ENCODE measurements at regions not wholly inside any gene's neighbourhood (a gene's known extent, or its start where the extent isn't known, plus 50 kb on each side); places are given as distances from the start of the nearest gene placed in this dataset.

DNA sequence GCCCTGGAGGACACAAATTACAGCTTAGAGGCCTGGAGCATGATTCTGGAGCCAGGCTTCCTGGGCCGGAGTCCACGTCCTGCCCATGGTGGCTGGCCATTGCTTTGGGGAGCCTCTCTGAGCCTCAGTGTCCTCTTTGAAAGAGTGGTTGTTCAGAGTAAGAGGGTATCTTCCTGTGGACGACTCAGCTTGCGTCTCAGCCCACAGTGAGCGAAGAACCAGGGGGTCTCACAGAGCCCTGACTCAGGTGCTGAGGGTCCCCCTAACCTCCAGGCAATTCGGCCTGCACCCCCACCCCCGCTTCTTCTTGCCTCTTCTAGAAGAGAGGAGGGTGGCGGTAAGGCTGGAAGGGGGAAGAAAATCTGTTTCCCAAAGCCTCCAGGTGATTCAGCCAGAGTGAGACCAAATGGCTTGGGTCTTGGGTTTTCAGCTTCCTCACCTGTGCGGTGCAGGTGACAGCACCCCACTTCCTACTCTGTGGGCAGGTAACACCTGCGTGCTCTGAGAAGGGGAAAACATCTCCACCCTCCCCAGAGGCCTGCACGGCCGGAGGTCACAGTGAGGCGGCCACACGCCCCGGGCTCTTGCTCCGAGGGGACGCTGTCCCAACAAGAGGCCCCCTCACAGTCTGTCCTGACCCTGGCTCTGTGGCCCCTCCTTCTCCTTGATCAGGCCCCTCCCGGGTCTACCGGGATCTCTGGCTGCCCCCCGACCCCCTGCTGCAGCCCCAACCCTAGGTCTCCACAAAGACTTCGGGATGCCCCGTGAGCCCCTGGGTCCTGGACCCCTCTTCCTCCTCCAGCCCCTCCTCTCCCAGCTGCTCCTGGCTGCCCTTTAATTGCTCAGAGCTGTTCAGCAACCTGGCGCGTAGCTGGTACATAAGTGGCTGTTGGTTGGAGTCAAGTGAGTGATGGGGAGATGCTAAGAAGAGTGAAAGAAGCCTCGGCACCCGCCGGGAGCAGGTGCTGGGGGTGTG is 119.2 kb downstream of the METRNL start:
- no peak for DNase-seq (ENCODE audit: low read depth)
- no peak overlapping the region for H3K4me3 ChIP-seq (ENCODE audit: low read depth, low read length)
- TF ChIP-seq, protein P1, sequence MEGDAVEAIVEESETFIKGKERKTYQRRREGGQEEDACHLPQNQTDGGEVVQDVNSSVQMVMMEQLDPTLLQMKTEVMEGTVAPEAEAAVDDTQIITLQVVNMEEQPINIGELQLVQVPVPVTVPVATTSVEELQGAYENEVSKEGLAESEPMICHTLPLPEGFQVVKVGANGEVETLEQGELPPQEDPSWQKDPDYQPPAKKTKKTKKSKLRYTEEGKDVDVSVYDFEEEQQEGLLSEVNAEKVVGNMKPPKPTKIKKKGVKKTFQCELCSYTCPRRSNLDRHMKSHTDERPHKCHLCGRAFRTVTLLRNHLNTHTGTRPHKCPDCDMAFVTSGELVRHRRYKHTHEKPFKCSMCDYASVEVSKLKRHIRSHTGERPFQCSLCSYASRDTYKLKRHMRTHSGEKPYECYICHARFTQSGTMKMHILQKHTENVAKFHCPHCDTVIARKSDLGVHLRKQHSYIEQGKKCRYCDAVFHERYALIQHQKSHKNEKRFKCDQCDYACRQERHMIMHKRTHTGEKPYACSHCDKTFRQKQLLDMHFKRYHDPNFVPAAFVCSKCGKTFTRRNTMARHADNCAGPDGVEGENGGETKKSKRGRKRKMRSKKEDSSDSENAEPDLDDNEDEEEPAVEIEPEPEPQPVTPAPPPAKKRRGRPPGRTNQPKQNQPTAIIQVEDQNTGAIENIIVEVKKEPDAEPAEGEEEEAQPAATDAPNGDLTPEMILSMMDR (IDR thresholded peaks at IDR 0.05; ENCODE audit: insufficient read depth, low read depth, low read length): no peak

GRCh38 chr17:83199500-83200201 is 120.2 kb downstream of the METRNL start:
- TF ChIP-seq, protein P1 (IDR thresholded peaks at IDR 0.05; ENCODE audit: insufficient read depth, low read depth, low read length): no peak
- no peak overlapping the region for H3K4me3 ChIP-seq (ENCODE audit: low read depth, low read length)
- no peak for DNase-seq (ENCODE audit: low read depth)

- DNase-seq (ENCODE audit: low read depth): no peak
- H3K4me3 ChIP-seq (ENCODE audit: low read depth, low read length): no peak overlapping the region
- TF ChIP-seq, protein P1 (IDR thresholded peaks at IDR 0.05; ENCODE audit: insufficient read depth, low read depth, low read length): no peak
Measured at GRCh38 chr17:83200231-83200699, 120.9 kb downstream of the METRNL start.

DNA sequence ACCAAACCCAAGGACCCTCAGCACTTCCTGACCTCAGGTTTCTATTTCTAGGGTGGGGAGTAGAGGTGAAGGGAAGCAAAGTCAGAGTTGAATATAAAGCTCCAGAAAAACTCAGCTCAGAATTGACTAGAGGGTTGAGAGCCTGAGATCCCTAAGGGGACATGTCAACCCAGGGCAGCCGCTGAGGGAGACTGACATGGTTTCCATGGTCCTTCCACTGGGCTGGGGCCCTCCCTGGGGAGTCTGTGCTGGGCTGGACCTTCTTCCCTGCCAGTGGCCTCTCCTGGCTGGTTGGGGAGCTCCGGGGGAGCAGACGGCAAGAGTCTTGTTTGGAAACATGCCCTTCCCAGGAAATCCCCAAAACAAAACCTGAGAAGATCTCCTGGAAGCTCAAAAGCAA is 121.3 kb downstream of the METRNL start:
- TF ChIP-seq, protein P1 (IDR thresholded peaks at IDR 0.05; ENCODE audit: insufficient read depth, low read depth, low read length): no peak

GRCh38 chr17:83201206-83202001 is 122.0 kb downstream of the METRNL start:
- TF ChIP-seq, protein P1 (IDR thresholded peaks at IDR 0.05; ENCODE audit: insufficient read depth, low read depth, low read length): no peak
- no peak for DNase-seq (ENCODE audit: low read depth)
- no peak overlapping the region for H3K4me3 ChIP-seq (ENCODE audit: low read depth, low read length)

More for the DNA sequence above, 121.3 kb downstream of the METRNL start:
- no peak for DNase-seq (ENCODE audit: low read depth)
- H3K4me3 ChIP-seq (ENCODE audit: low read depth, low read length): no peak overlapping the region
